ENCODE measurements at regions not wholly inside any gene's neighbourhood (a gene's known extent, or its start where the extent isn't known, plus 50 kb on each side); places are given as distances from the start of the nearest gene placed in this dataset.

DNA sequence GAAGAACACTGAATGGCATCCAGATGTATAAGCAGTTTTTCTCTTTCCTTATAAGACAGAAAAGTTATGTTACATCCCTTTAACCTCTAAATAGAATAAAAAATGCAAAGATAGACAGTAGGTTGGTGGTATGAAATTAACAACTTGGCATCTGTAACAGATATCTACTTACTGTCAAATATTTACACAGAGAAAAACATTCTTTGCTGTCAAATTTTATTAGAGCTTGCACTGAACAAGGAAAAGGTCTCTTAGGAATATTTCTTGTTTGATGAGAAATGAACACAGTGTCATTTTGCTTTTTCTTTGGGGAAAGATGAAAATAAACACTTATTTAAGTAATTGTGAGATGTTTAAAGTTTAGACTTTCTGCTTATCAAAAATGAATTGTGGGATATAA lies 65.6 kb upstream of the PCDH15 start:
- H2AK5ac ChIP-seq (ENCODE audit: low read length, severe bottlenecking): no peak overlapping the region
- no peak overlapping the region for H3K14ac ChIP-seq (ENCODE audit: low read length in 2 of 2)
- no peaks in the 10 kb centered on the region for H3K79me1 ChIP-seq (replicated peaks; ENCODE audit: low read length, poor library complexity, severe bottlenecking)
- no peak overlapping the region for H2BK120ac ChIP-seq (ENCODE audit: low read depth, low read length)
- no peak overlapping the region for H2BK15ac ChIP-seq (ENCODE audit: low read depth, poor library complexity, severe bottlenecking)
- H3K9me3 ChIP-seq (ENCODE audit: control insufficient read depth, low read length): no peaks in the 10 kb centered on the region
- no peak overlapping the region for H2AFZ ChIP-seq (ENCODE audit: low read depth, low read length)
- H4K8ac ChIP-seq (ENCODE audit: low read length): no peak overlapping the region
- H3K4me3 ChIP-seq (ENCODE audit: insufficient read depth in 1 of 2, low read depth in 1 of 2, low read length in 2 of 2): no peak overlapping the region
- H4K91ac ChIP-seq (ENCODE audit: low read length): no peak overlapping the region
- H3K4me1 ChIP-seq (ENCODE audit: control insufficient read depth, insufficient read depth, low read depth, low read length): no peaks in the 10 kb centered on the region
- H3K27ac ChIP-seq (ENCODE audit: low read length, poor library complexity, severe bottlenecking): no peak overlapping the region
- H3K23ac ChIP-seq (ENCODE audit: low read length in 2 of 2): no peak overlapping the region
- H3K9ac ChIP-seq (ENCODE audit: low read length): no peak overlapping the region
- no peaks in the 10 kb centered on the region for H3K27me3 ChIP-seq (ENCODE audit: control insufficient read depth in 1 of 2, insufficient read depth in 1 of 2, low read length in 2 of 2)
- no peak overlapping the region for H3K18ac ChIP-seq (ENCODE audit: low read depth in 1 of 2, low read length in 2 of 2)
- H2BK12ac ChIP-seq (ENCODE audit: low read length in 2 of 2): no peak overlapping the region
- DNase-seq: no peak
- H3K4me2 ChIP-seq (ENCODE audit: low read length, poor library complexity, severe bottlenecking): no peak overlapping the region
- H3K36me3 ChIP-seq (ENCODE audit: control insufficient read depth in 1 of 2, insufficient read depth in 2 of 2, low read depth in 1 of 2, low read length in 2 of 2): no peaks in the 10 kb centered on the region
- no peak overlapping the region for H3K4ac ChIP-seq (ENCODE audit: low read depth in 1 of 2, low read length in 2 of 2)
- no peak overlapping the region for H2BK5ac ChIP-seq (ENCODE audit: low read depth, low read length, poor library complexity, severe bottlenecking)

DNA sequence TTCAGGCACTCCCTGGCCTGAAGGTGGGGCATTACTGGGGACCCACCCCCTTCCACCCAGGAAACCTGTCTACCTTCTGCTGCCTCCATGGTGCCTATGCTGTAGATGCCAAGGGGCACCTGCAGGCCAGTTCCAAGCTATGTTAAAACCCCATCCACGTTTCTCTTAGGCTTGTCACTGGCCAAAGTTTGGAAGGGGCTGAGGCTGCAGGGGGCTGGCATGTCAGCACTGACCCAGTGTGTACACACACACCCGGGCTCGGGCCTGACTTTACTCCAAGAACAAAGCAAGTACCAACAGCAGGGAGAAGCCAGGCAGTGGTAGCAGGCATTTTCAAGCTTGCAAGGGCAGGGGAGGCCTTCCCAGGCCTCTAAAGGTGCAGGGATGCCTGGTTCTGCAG lies 53.8 kb upstream of the PCDH15 start:
- Histone ChIP-seq H3K14ac (ENCODE audit: low read length in 2 of 2) (no peak overlapping the region), H2BK12ac (ENCODE audit: low read length in 2 of 2) (no peak overlapping the region), H3K4me3 (ENCODE audit: insufficient read depth in 1 of 2, low read depth in 1 of 2, low read length in 2 of 2) (no peak overlapping the region), H3K18ac (ENCODE audit: low read depth in 1 of 2, low read length in 2 of 2) (no peak overlapping the region), H4K91ac (ENCODE audit: low read length) (peak overlapping the region; percentile 39), H3K23ac (ENCODE audit: low read length in 2 of 2) (no peak overlapping the region), H2AFZ (ENCODE audit: low read depth, low read length) (no peak overlapping the region), H3K4me2 (ENCODE audit: low read length, poor library complexity, severe bottlenecking) (no peak overlapping the region), H2AK5ac (ENCODE audit: low read length, severe bottlenecking) (no peak overlapping the region), H3K27me3 (ENCODE audit: control insufficient read depth in 1 of 2, insufficient read depth in 1 of 2, low read length in 2 of 2) (no peaks in the 10 kb centered on the region), H3K27ac (ENCODE audit: low read length, poor library complexity, severe bottlenecking) (no peak overlapping the region), H2BK120ac (ENCODE audit: low read depth, low read length) (no peak overlapping the region), H3K79me1 (replicated peaks; ENCODE audit: low read length, poor library complexity, severe bottlenecking) (no peaks in the 10 kb centered on the region), H3K4ac (ENCODE audit: low read depth in 1 of 2, low read length in 2 of 2) (no peak overlapping the region), H3K9ac (ENCODE audit: low read length) (no peak overlapping the region), H3K36me3 (ENCODE audit: control insufficient read depth in 1 of 2, insufficient read depth in 2 of 2, low read depth in 1 of 2, low read length in 2 of 2) (peaks cover 0 to 2% of the 10 kb centered on the region in 2 experiments), H3K9me3 (ENCODE audit: control insufficient read depth, low read length) (no peaks in the 10 kb centered on the region), H3K4me1 (ENCODE audit: control insufficient read depth, insufficient read depth, low read depth, low read length) (peaks cover 2% of the 10 kb centered on the region), H2BK15ac (ENCODE audit: low read depth, poor library complexity, severe bottlenecking) (no peak overlapping the region), H4K8ac (ENCODE audit: low read length) (no peak overlapping the region), H2BK5ac (ENCODE audit: low read depth, low read length, poor library complexity, severe bottlenecking) (no peak overlapping the region)
- WGBS: 79% methylated on average over 3 of the region's 3 CpGs
- DNase-seq: no peak

DNA sequence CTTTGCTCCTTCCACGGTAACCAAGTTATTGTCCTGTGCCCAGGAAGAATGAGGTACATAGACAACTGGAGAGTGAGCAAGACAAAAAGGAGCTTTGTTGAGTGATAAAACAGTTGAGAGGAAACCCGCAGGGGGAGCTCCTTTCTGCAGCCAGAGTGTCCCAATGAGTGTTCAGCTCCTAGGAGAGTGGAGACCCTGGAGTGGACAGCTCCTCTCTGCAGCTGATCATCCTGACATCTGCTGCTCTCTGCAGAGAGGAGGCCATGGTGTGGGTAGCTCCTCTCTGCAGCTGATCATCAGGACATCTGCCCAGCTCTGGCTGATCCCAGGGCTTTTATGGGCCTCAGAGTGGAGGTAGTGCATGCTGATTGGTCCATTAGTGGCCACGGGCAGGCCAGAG lies 53.4 kb upstream of the PCDH15 start:
- Histone ChIP-seq H2AK5ac (ENCODE audit: low read length, severe bottlenecking) (no peak overlapping the region), H4K91ac (ENCODE audit: low read length) (no peak overlapping the region), H3K9me3 (ENCODE audit: control insufficient read depth, low read length) (no peaks in the 10 kb centered on the region), H3K36me3 (ENCODE audit: control insufficient read depth in 1 of 2, insufficient read depth in 2 of 2, low read depth in 1 of 2, low read length in 2 of 2) (peaks cover 0 to 2% of the 10 kb centered on the region in 2 experiments), H3K4ac (ENCODE audit: low read depth in 1 of 2, low read length in 2 of 2) (no peak overlapping the region), H3K4me1 (ENCODE audit: control insufficient read depth, insufficient read depth, low read depth, low read length) (peaks cover 2% of the 10 kb centered on the region), H3K27ac (ENCODE audit: low read length, poor library complexity, severe bottlenecking) (no peak overlapping the region), H3K18ac (ENCODE audit: low read depth in 1 of 2, low read length in 2 of 2) (no peak overlapping the region), H3K23ac (ENCODE audit: low read length in 2 of 2) (no peak overlapping the region), H2BK5ac (ENCODE audit: low read depth, low read length, poor library complexity, severe bottlenecking) (no peak overlapping the region), H2BK12ac (ENCODE audit: low read length in 2 of 2) (no peak overlapping the region), H2BK120ac (ENCODE audit: low read depth, low read length) (no peak overlapping the region), H3K9ac (ENCODE audit: low read length) (no peak overlapping the region), H2AFZ (ENCODE audit: low read depth, low read length) (no peak overlapping the region), H4K8ac (ENCODE audit: low read length) (no peak overlapping the region), H3K14ac (ENCODE audit: low read length in 2 of 2) (no peak overlapping the region), H3K79me1 (replicated peaks; ENCODE audit: low read length, poor library complexity, severe bottlenecking) (no peaks in the 10 kb centered on the region), H2BK15ac (ENCODE audit: low read depth, poor library complexity, severe bottlenecking) (no peak overlapping the region), H3K4me3 (ENCODE audit: insufficient read depth in 1 of 2, low read depth in 1 of 2, low read length in 2 of 2) (no peak overlapping the region), H3K4me2 (ENCODE audit: low read length, poor library complexity, severe bottlenecking) (no peak overlapping the region), H3K27me3 (ENCODE audit: control insufficient read depth in 1 of 2, insufficient read depth in 1 of 2, low read length in 2 of 2) (no peaks in the 10 kb centered on the region)
- DNase-seq: no peak
- WGBS: 91% methylated on average over 3 of the region's 3 CpGs

DNA sequence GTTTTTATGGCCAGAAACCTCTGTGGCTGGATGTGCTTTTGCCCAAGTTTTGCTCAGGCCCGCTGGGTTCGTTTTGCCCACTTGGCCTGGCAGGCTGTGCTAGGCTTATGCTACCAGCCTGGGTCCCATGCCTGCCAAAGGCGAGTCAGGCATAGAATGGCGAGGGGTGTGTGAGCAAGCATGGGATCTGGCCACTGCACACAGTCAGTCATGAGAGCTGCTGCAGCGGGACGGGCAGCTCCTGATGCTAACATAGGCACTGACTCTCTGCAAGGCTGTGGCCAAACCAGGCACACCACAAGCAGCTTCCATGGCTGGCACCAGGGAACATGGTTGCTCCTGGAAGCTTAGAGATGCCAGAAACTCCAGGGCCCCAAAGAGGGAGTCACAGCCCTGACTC lies 52.9 kb upstream of the PCDH15 start:
- H3K14ac ChIP-seq (ENCODE audit: low read length in 2 of 2): no peak overlapping the region
- no peak overlapping the region for H2BK120ac ChIP-seq (ENCODE audit: low read depth, low read length)
- H3K23ac ChIP-seq (ENCODE audit: low read length in 2 of 2): no peak overlapping the region
- no peak overlapping the region for H3K4ac ChIP-seq (ENCODE audit: low read depth in 1 of 2, low read length in 2 of 2)
- no peak for DNase-seq
- H3K27ac ChIP-seq (ENCODE audit: low read length, poor library complexity, severe bottlenecking): no peak overlapping the region
- no peaks in the 10 kb centered on the region for H3K79me1 ChIP-seq (replicated peaks; ENCODE audit: low read length, poor library complexity, severe bottlenecking)
- no peak overlapping the region for H2BK12ac ChIP-seq (ENCODE audit: low read length in 2 of 2)
- no peak overlapping the region for H3K4me3 ChIP-seq (ENCODE audit: insufficient read depth in 1 of 2, low read depth in 1 of 2, low read length in 2 of 2)
- H3K18ac ChIP-seq (ENCODE audit: low read depth in 1 of 2, low read length in 2 of 2): no peak overlapping the region
- no peak overlapping the region for H3K9ac ChIP-seq (ENCODE audit: low read length)
- no peaks in the 10 kb centered on the region for H3K9me3 ChIP-seq (ENCODE audit: control insufficient read depth, low read length)
- H3K4me1 ChIP-seq (ENCODE audit: control insufficient read depth, insufficient read depth, low read depth, low read length): peaks cover 2% of the 10 kb centered on the region
- peak overlapping the region; percentile 68 for H4K91ac ChIP-seq (ENCODE audit: low read length)
- H2BK15ac ChIP-seq (ENCODE audit: low read depth, poor library complexity, severe bottlenecking): no peak overlapping the region
- no peak overlapping the region for H2BK5ac ChIP-seq (ENCODE audit: low read depth, low read length, poor library complexity, severe bottlenecking)
- no peaks in the 10 kb centered on the region for H3K27me3 ChIP-seq (ENCODE audit: control insufficient read depth in 1 of 2, insufficient read depth in 1 of 2, low read length in 2 of 2)
- H4K8ac ChIP-seq (ENCODE audit: low read length): no peak overlapping the region
- H2AK5ac ChIP-seq (ENCODE audit: low read length, severe bottlenecking): no peak overlapping the region
- H3K36me3 ChIP-seq (ENCODE audit: control insufficient read depth in 1 of 2, insufficient read depth in 2 of 2, low read depth in 1 of 2, low read length in 2 of 2): peaks cover 0 to 2% of the 10 kb centered on the region in 2 experiments
- H3K4me2 ChIP-seq (ENCODE audit: low read length, poor library complexity, severe bottlenecking): no peak overlapping the region
- WGBS: 93% methylated on average over 6 of the region's 6 CpGs
- H2AFZ ChIP-seq (ENCODE audit: low read depth, low read length): no peak overlapping the region
